Esophagus squamous epithelium (tissue), 5 donors: ENCODE measurements at regions not wholly inside any gene's neighbourhood (a gene's known extent, or its start where the extent isn't known, plus 50 kb on each side); places are given as distances from the start of the nearest gene placed in this dataset.

ENCODE experiments used
- DNase-seq: peaks from one replicate; lab custom pipeline; 2025; lab: John Stamatoyannopoulos, UW
- H3K27ac ChIP-seq, 4 donors: fragments of 200-600 bp; sonication (generic); one replicate each; pipeline ENCODE4 v1.5.1; 2016 to 2019; ENCODE audit warnings: mild to moderate bottlenecking in 1 of 4
- H3K27me3 ChIP-seq, 4 donors: fragments of 200-600 bp; sonication (generic); 1 replicate in 3 of 4; 2 replicates in 1 of 4; pipeline versions ENCODE4 v1.5.1 to v1.6.0; 2017 to 2021; ENCODE audit warnings: antibody characterized with exemption in 1 of 4
- H3K36me3 ChIP-seq, 3 donors: fragments of 200-600 bp; sonication (generic); one replicate each; pipeline ENCODE4 v1.5.1; 2016 to 2019
- H3K4me1 ChIP-seq, 3 donors: fragments of 200-600 bp; sonication (generic); one replicate each; pipeline ENCODE4 v1.5.1; 2017 to 2019
- H3K4me3 ChIP-seq, 4 donors: fragments of 200-600 bp; sonication (generic); 1 replicate in 3 of 4; 2 replicates in 1 of 4; pipeline ENCODE4 v1.5.1; 2016 to 2019; ENCODE audit warnings: mild to moderate bottlenecking in 2 of 4, moderate library complexity in 1 of 4
- H3K9me3 ChIP-seq, 3 donors: fragments of 200-600 bp; sonication (generic); one replicate each; pipeline ENCODE4 v1.5.1; 2016 to 2019
- POLR2A ChIP-seq, 4 donors: fragments of 450-650 bp; IDR thresholded peaks; one replicate each; pipeline ENCODE4 v1.6.1; 2017; ENCODE audit warnings: antibody characterized with exemption in 4 of 4, mild to moderate bottlenecking in 4 of 4, moderate library complexity in 3 of 4
- WGBS, 2 donors: methylation state at CpG; one replicate each; pipeline ENCODE4 v1.1.5; 2018; 5-methylcytosine and 5-hydroxymethylcytosine counted together
- intact Hi-C: fragments of 100-400 bp; cut with DNase I; formaldehyde crosslinking; loops from one replicate; pipeline ENCODE4 v1.15.0; 2022
- TF ChIP-seq, protein P1 (sequence below), 6 experiments: fragments of 450-650 bp in 4 of 6; fragments of 200-600 bp in 2 of 6; sonication (generic) in 2 of 6; IDR thresholded peaks; one replicate each; pipeline ENCODE4 v1.5.1; 2016 to 2019; ENCODE audit warnings: antibody characterized with exemption in 6 of 6, mild to moderate bottlenecking in 4 of 6, moderate library complexity in 4 of 6
- donor health status: DM: yes; HTN: yes; CAD: no.

DNA sequence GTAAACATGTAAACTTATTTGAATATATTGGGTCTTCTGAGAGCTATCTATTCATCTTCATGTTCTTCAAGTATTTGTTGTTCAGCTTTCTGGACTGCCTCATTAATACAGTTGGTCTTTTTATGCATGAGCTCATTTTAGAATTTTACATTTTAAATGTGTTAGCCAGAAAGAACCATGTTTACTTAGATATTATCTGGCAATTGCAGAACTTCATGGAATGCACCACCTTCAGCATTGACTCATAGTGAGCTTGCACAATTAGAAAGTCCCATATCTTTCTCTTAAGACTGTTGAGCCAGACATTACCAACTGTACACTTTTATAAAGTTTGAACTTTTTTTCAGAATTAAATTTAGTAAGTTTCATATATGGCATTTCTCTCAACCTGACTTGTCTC is 536.7 kb downstream of the RIT2 start:
- Histone ChIP-seq H3K27me3 (no peaks in the 10 kb centered on the region), H3K9me3 (no peaks in the 10 kb centered on the region), H3K4me1 (no peaks in the 10 kb centered on the region), H3K4me3 (no peak overlapping the region), H3K36me3 (no peaks in the 10 kb centered on the region), H3K27ac (no peak overlapping the region)
- no peak for TF ChIP-seq POLR2A (IDR thresholded peaks at IDR 0.05)
- DNase-seq, result no peak
- intact Hi-C loops, result no loop called here

DNA sequence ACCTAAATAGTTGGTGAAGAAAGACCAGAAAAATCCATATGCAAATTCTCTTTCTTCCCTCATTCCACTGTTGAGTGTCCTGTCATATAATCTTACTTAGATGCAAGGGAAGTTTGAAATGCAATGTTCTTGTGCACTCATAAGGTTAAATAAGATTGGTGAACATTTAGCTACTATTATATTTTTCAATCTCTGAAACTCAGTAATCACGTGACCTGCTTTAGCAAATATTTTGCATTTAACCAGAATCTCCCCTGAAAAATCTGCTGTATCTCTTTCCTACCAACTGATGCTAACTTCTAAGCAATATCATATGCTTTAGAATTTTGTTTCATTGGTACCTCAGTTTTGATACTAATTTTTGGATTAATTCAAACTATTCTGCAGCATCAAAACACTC is 533.2 kb downstream of the RIT2 start:
- no peaks in the 10 kb centered on the region for H3K9me3 ChIP-seq
- H3K27ac ChIP-seq, result no peak overlapping the region
- H3K4me1 ChIP-seq, result no peaks in the 10 kb centered on the region
- no peak overlapping the region for H3K4me3 ChIP-seq
- no peaks in the 10 kb centered on the region for H3K27me3 ChIP-seq
- WGBS, 2 donors, result 87 to 90% methylated on average over 1 of the region's 1 CpG
- H3K36me3 ChIP-seq, result no peaks in the 10 kb centered on the region
- TF ChIP-seq POLR2A (IDR thresholded peaks at IDR 0.05), result no peak
- TF ChIP-seq, protein P1, sequence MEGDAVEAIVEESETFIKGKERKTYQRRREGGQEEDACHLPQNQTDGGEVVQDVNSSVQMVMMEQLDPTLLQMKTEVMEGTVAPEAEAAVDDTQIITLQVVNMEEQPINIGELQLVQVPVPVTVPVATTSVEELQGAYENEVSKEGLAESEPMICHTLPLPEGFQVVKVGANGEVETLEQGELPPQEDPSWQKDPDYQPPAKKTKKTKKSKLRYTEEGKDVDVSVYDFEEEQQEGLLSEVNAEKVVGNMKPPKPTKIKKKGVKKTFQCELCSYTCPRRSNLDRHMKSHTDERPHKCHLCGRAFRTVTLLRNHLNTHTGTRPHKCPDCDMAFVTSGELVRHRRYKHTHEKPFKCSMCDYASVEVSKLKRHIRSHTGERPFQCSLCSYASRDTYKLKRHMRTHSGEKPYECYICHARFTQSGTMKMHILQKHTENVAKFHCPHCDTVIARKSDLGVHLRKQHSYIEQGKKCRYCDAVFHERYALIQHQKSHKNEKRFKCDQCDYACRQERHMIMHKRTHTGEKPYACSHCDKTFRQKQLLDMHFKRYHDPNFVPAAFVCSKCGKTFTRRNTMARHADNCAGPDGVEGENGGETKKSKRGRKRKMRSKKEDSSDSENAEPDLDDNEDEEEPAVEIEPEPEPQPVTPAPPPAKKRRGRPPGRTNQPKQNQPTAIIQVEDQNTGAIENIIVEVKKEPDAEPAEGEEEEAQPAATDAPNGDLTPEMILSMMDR (IDR thresholded peaks at IDR 0.05), result no peak
- no peak for DNase-seq
- intact Hi-C loops, result no loop called here

GRCh38 chr18:42583283-42583731 is 532.2 kb downstream of the RIT2 start:
- H3K27me3 ChIP-seq, result no peaks in the 10 kb centered on the region
- no peak for DNase-seq
- H3K4me3 ChIP-seq, result no peak overlapping the region
- no peaks in the 10 kb centered on the region for H3K36me3 ChIP-seq
- H3K9me3 ChIP-seq, result no peaks in the 10 kb centered on the region
- TF ChIP-seq, protein P1 (IDR thresholded peaks at IDR 0.05), result no peak
- no peak for TF ChIP-seq POLR2A (IDR thresholded peaks at IDR 0.05)
- WGBS, 2 donors, result 23 to 30% methylated on average over 1 of the region's 1 CpG
- no peaks in the 10 kb centered on the region for H3K4me1 ChIP-seq
- intact Hi-C loops, result no loop called here
- no peak overlapping the region for H3K27ac ChIP-seq

- Histone ChIP-seq H3K9me3 (no peaks in the 10 kb centered on the region), H3K27me3 (no peaks in the 10 kb centered on the region), H3K36me3 (no peaks in the 10 kb centered on the region), H3K4me1 (no peaks in the 10 kb centered on the region), H3K27ac (no peak overlapping the region), H3K4me3 (no peak overlapping the region)
- WGBS, 2 donors, result 24 to 49% methylated on average over 2 of the region's 2 CpGs
- intact Hi-C loops, result no loop called here
- no peak for DNase-seq
- no peak for TF ChIP-seq POLR2A (IDR thresholded peaks at IDR 0.05)
- TF ChIP-seq, protein P1 (IDR thresholded peaks at IDR 0.05), result no peak
These were observed 528.9 kb downstream of the RIT2 start for GRCh38 chr18:42586601-42587000.

GRCh38 chr18:42588786-42589185 is 526.7 kb downstream of the RIT2 start:
- DNase-seq, result no peak
- 46 to 48% methylated on average over 3 of the region's 3 CpGs for WGBS, 2 donors
- Histone ChIP-seq H3K4me3 (no peak overlapping the region), H3K27ac (no peak overlapping the region), H3K36me3 (no peaks in the 10 kb centered on the region), H3K4me1 (no peaks in the 10 kb centered on the region), H3K9me3 (no peaks in the 10 kb centered on the region), H3K27me3 (no peaks in the 10 kb centered on the region)
- no peak for TF ChIP-seq POLR2A (IDR thresholded peaks at IDR 0.05)
- intact Hi-C loops, result no loop called here

DNA sequence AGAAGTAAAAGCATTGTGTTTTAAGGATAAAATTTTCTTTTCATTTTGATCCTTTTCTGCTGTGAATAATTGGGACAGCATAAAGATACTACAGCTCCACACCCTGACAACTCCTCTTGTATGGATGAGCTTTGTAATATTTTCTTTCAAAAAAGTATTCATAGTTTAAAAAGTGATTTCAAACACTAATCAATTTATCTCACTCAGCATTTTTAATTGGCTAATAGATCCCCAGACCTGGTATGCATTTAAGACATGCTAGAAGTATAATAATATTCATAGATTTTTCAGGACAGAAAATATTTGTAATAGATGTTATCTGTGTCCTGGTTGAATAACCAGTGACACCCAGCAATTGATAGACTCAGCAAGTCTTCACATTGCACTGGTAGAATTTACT is 510.7 kb downstream of the RIT2 start:
- no peak overlapping the region for H3K27ac ChIP-seq
- DNase-seq, result no peak
- intact Hi-C loops, result no loop called here

More for the DNA sequence above, 510.7 kb downstream of the RIT2 start:
- Histone ChIP-seq H3K9me3 (no peaks in the 10 kb centered on the region), H3K4me3 (no peak overlapping the region), H3K27me3 (no peaks in the 10 kb centered on the region), H3K36me3 (no peaks in the 10 kb centered on the region), H3K4me1 (no peaks in the 10 kb centered on the region)
- TF ChIP-seq, protein P1 (IDR thresholded peaks at IDR 0.05), result no peak
- TF ChIP-seq POLR2A (IDR thresholded peaks at IDR 0.05), result no peak
